Heart right ventricle (tissue), 16 donors: ENCODE measurements at regions not wholly inside any gene's neighbourhood (a gene's known extent, or its start where the extent isn't known, plus 50 kb on each side); places are given as distances from the start of the nearest gene placed in this dataset.

Experiments
- ATAC-seq, 8 donors: fragments of 200-7000 bp; cut with Tn5 transposase; one replicate each; pipeline ENCODE4 v1.9.1; 2020; ENCODE audit warnings: mild to moderate bottlenecking in 8 of 8, moderate library complexity in 8 of 8, moderate number of reproducible peaks in 1 of 8
- DNase-seq, 2 donors: peaks; one replicate each; pipeline ENCODE4 v3.0.0-alpha.2; 2020
- H3K27ac ChIP-seq, 10 donors: fragments of 200-600 bp; sonication (generic) in 2 of 10; one replicate each; pipeline versions ENCODE4 v1.5.0 to v1.8.0; 2020 to 2022; ENCODE audit warnings: mild to moderate bottlenecking in 3 of 10
- H3K27me3 ChIP-seq, 7 donors: fragments of 200-600 bp; one replicate each; pipeline ENCODE4 v1.8.0; 2021 to 2022; ENCODE audit warnings: mild to moderate bottlenecking in 2 of 7
- H3K36me3 ChIP-seq, 9 donors: fragments of 200-600 bp; sonication (generic) in 1 of 9; one replicate each; pipeline versions ENCODE4 v1.5.0 to v1.8.0; 2020 to 2022; ENCODE audit warnings: mild to moderate bottlenecking in 2 of 9
- H3K4me1 ChIP-seq, 9 donors: fragments of 200-600 bp; sonication (generic) in 1 of 9; one replicate each; pipeline versions ENCODE4 v1.5.0 to v1.8.0; 2020 to 2022; ENCODE audit warnings: mild to moderate bottlenecking in 4 of 9
- H3K4me3 ChIP-seq, 10 donors: fragments of 200-600 bp; sonication (generic) in 2 of 10; one replicate each; pipeline versions ENCODE4 v1.5.0 to v1.8.0; 2020 to 2022; ENCODE audit warnings: mild to moderate bottlenecking in 7 of 10, moderate library complexity in 2 of 10
- H3K9me3 ChIP-seq, 11 donors: fragments of 200-600 bp in 10 of 11; sonication (generic) in 2 of 11; one replicate each; pipeline versions ENCODE4 v1.5.0 to v1.8.0; 2013 to 2022; ENCODE audit warnings: mild to moderate bottlenecking in 2 of 11, control low read depth in 1 of 11, moderate library complexity in 1 of 11
- CTCF ChIP-seq, 9 donors: fragments of 200-600 bp; sonication (generic) in 2 of 9; IDR thresholded peaks; one replicate each; pipeline versions ENCODE4 v1.5.0 to v1.8.0; 2021 to 2022; ENCODE audit warnings: antibody characterized with exemption in 9 of 9, mild to moderate bottlenecking in 5 of 9, moderate library complexity in 1 of 9
- WGBS, 2 donors: extraction: QIAGEN DNeasy Blood & Tissue Kit; methylation state at CpG; one replicate each; pipeline ENCODE4 v1.1.7; 2013; ENCODE audit warnings: inconsistent platforms in 1 of 2; 5-methylcytosine and 5-hydroxymethylcytosine counted together
- intact Hi-C, 10 donors: fragments of 100-400 bp; cut with DNase I; formaldehyde crosslinking; loops; one replicate each; pipeline versions ENCODE4 v1.11.1 to v1.14.2; 2022
- donor health status: Arrhythmogenic right ventricular cardiomyopathy.
- donor health status: ischemic (EF 13 %, LVEDD 7.1; RV severe dilation, severe dysfunction).
- donor health status: healthy with polysubstance abuse.
- donor health status: DM: no; HTN: yes; CAD: no.
- donor health status: DM: no; HTN: no; CAD: no.
- donor health status: ischemic (EF 25% LVEDD 6.9; RV normal size, moderate dysfunction).
- donor health status: ischemic (EF 25% LVEDD 5.7; RV mildly dilated, moderate dysfunction).
- donor health status: healthy.
- donor health status: DM: yes; HTN: yes; CAD: no.
- donor health status: Ischemic cardiomyopathy.
- donor health status: ischemic (EF 35%, LVEDD 5.7; RV mildly dilated, moderate dysfunction).
- donor health status: nonischemic (EF 11% LVEDD 7.7; RV severe dilation, severe dysfunction).
- donor health status: DM: yes; HTN: yes; CAD: no.
- donor health status: PGD.
- donor health status: ischemic (EF 29% LVEDD 5.4; RV normal size, mild dysfunction).
- donor health status: nonischemic (EF 23%, LVEDD 6.1; RV moderate dilation, normal function).

- WGBS, 2 donors, result 47 to 50% methylated on average over 3 of the region's 3 CpGs
- Histone ChIP-seq H3K9me3 (peaks cover 0 to under 1% (median 0%) of the 10 kb centered on the region in 11 donors), H3K27me3 (no peaks in the 10 kb centered on the region), H3K4me3 (no peak overlapping the region), H3K27ac (no peak overlapping the region), H3K4me1 (no peaks in the 10 kb centered on the region), H3K36me3 (no peaks in the 10 kb centered on the region)
- TF ChIP-seq CTCF (IDR thresholded peaks at IDR 0.05), result no peak
- DNase-seq (no peak), ATAC-seq (no peak)
- intact Hi-C loops, result no loop called here
Measured at GRCh38 chr6:98323605-98324004, 510.8 kb upstream of the POU3F2 start.

- no peak for TF ChIP-seq CTCF (IDR thresholded peaks at IDR 0.05)
- Histone ChIP-seq H3K36me3 (no peaks in the 10 kb centered on the region), H3K27me3 (no peaks in the 10 kb centered on the region), H3K27ac (no peak overlapping the region), H3K4me3 (no peak overlapping the region), H3K9me3 (peaks cover 0 to 3% (median 0%) of the 10 kb centered on the region in 11 donors), H3K4me1 (no peaks in the 10 kb centered on the region)
- intact Hi-C loops, result no loop called here
- ATAC-seq (no peak), DNase-seq (no peak)
- 39 to 56% methylated on average over 3 of the region's 3 CpGs for WGBS, 2 donors
Measured at GRCh38 chr6:98324446-98324845, 509.9 kb upstream of the POU3F2 start.

- ATAC-seq, result no peak
- intact Hi-C loops, result no loop called here
- Histone ChIP-seq H3K27me3 (no peaks in the 10 kb centered on the region), H3K4me3 (no peak overlapping the region), H3K27ac (no peak overlapping the region), H3K4me1 (no peaks in the 10 kb centered on the region), H3K9me3 (peaks cover 0 to 3% (median 0%) of the 10 kb centered on the region in 11 donors), H3K36me3 (no peaks in the 10 kb centered on the region)
- no peak for TF ChIP-seq CTCF (IDR thresholded peaks at IDR 0.05)
- DNase-seq, result no peak
- 71 to 76% methylated on average over 1 of the region's 1 CpG for WGBS, 2 donors
Measured at GRCh38 chr6:98325366-98325765, 509.0 kb upstream of the POU3F2 start.

- Histone ChIP-seq H3K4me1 (no peaks in the 10 kb centered on the region), H3K27ac (no peak overlapping the region), H3K9me3 (peaks cover 0 to 3% (median 0%) of the 10 kb centered on the region in 11 donors), H3K27me3 (no peaks in the 10 kb centered on the region), H3K4me3 (no peak overlapping the region), H3K36me3 (no peaks in the 10 kb centered on the region)
- no peak for TF ChIP-seq CTCF (IDR thresholded peaks at IDR 0.05)
- 61 to 77% methylated on average over 2 of the region's 2 CpGs for WGBS, 2 donors
- no peak for DNase-seq
- intact Hi-C loops, result no loop called here
- ATAC-seq, result no peak
Measured at GRCh38 chr6:98333273-98333672, 501.1 kb upstream of the POU3F2 start.

- no peak overlapping the region for H3K4me3 ChIP-seq
- intact Hi-C loops, result no loop called here
- no peaks in the 10 kb centered on the region for H3K36me3 ChIP-seq
- peaks cover 0 to 2% (median 0%) of the 10 kb centered on the region in 7 donors for H3K27me3 ChIP-seq
- no peak for TF ChIP-seq CTCF (IDR thresholded peaks at IDR 0.05)
- DNase-seq, result no peak
- no peaks in the 10 kb centered on the region for H3K9me3 ChIP-seq
- H3K4me1 ChIP-seq, result no peaks in the 10 kb centered on the region
- H3K27ac ChIP-seq, result no peak overlapping the region
- ATAC-seq, result no peak
Measured at GRCh38 chr6:98335594-98335993, 498.8 kb upstream of the POU3F2 start.
